GM21360 (cell line): ENCODE measurements at regions not wholly inside any gene's neighbourhood (a gene's known extent, or its start where the extent isn't known, plus 50 kb on each side); places are given as distances from the start of the nearest gene placed in this dataset.

Source experiments
- ATAC-seq: cut with Tn5 transposase; IDR thresholded peaks from one replicate; pipeline ENCODE4 v1.9.1; 2021; ENCODE audit warnings: mild to moderate bottlenecking, moderate library complexity; ENCODE audit not compliant: unreplicated experiment

DNA sequence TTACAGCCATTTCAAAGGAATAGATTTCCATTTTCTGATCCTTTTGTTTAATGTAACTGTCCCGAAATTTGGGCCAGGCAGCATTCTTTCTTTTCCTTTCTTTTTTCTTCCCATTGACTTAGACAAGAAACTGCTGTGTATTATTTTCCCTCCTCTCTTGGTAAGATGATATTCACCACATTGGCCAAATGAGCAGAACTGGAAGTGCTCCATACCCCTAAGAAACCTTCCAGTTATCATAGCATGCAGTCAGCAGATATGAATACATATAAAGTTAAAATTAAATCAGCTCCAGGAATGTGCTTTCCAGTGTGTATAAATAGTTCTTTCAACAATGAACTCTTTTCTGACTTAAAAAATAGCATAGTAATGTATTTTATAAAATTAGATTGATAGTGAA is 168.5 kb upstream of the GAS1 start:
- ATAC-seq, result no peak

DNA sequence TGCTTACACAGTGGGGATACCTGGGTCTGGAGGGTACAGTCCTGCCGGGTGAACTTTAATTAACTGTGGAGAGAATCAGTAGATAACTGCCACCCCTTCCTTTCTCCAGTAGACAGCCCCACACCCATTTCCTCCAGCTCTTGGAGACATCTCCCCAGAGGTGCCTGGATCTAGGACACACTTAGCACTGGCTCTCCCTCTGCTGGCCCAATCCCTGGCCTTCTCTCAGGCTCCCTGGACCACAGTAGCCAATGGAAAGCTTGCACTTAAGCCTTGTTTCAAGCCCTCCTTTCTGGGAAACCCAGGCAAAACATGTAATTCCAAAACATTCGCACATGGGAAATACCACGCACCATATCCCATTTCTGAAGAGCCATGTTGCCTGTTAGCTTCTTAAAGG is 169.2 kb upstream of the GAS1 start:
- ATAC-seq, result no peak

DNA sequence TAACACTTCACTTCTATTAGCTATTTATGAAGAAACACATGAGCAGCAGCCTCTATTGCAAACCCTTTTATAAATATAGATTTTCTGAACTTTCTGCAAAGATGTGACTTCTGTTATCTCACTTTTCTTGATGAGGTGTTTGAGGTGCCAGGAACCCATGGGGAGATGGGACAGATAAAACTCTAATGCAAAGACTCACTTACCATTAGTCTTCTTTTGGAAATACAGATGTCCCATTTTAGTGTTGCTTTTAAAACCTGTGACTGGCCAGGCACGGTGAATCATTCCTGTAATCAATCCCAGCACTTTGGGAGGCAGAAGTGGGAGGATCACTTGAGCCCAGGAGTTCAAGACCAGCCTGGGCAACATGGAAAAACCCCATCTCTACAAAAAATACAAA is 171.3 kb upstream of the GAS1 start:
- no peak for ATAC-seq

DNA sequence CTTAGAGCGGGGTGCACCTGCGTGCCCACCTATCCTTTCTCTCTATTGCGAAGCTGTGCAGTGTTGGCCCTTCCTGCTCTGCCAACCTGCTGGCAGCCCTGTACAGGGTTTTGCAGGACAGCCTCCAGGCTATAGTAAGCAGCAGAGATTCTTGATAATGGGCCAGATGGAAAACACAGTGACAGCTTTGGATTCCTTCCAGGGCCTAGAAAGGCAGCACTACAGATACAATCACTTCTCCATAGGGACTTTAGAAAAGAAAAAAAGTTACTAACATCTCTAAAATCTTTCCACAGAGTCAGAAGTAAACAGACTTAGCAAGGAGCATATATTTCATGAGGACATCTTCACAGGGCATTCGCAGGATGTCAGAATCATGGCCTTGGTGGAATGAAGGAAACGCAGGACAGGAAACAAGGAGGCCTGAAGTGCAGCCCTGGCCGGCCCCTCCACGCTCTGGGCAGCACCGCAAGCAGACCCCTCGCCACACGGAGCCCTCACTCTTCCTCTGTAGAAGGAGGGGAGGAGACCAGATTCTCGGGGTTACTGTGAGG is 172.1 kb upstream of the GAS1 start:
- ATAC-seq, result no peak

- ATAC-seq, result no peak
Observed at GRCh38 chr9:87120610-87121009, 173.3 kb upstream of the GAS1 start.

DNA sequence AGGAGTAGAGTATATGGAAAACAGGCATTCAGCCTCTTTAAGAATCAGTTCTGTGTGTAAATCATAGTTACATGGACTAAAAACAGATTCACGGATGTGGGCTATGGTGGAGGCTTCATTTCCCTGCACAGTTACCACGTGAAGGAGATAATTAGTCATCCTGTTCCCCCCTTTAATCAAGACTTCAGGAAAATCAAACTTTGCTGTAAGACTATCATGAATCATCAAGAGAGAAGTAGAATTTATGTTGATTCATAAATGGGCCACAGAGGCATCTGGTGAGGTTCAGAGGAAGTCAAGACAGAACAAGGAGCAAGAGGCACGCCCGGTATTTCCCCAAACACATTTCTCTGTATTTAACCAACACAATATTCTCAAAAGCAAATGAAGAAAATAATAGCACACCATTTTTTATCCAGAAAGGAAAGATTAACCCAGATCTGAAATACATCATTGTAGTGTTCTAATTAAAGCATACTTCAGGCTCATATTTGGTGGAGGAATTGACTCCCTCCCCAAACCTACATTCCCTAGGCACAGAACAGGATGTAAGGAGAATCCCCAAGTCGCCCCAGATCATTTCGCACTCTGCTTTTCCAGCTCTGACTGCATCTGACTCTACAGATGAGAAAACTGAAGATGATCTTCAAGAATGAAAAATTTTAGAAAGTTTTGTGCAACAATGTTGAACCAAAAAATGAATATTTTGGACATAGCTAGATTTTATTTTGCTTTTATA is 175.8 kb upstream of the GAS1 start:
- no peak for ATAC-seq

DNA sequence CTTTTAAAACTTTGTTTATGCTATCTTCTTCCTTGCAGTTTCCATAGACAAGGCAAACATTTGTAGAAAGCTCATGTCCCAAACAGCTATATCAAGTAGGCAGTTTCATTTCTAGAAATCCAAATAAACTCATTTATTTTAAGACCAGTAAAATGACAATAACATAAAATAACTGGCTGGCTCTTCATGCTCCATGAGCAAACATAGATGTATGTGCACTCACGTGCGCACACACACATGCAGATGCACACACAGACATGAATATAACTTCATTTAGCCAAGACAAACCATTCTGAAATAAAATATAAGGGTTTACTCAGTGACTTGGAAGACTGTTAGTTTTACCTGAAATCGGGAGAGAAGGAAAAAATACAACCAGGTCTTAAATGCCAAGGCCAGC is 176.5 kb upstream of the GAS1 start:
- ATAC-seq, result no peak

GRCh38 chr9:87125819-87126218 is 178.5 kb upstream of the GAS1 start:
- no peak for ATAC-seq

GRCh38 chr9:87127543-87127942 is 180.2 kb upstream of the GAS1 start:
- ATAC-seq, result no peak

- ATAC-seq, result no peak
Observed at GRCh38 chr9:87127978-87128614, 180.8 kb upstream of the GAS1 start.

DNA sequence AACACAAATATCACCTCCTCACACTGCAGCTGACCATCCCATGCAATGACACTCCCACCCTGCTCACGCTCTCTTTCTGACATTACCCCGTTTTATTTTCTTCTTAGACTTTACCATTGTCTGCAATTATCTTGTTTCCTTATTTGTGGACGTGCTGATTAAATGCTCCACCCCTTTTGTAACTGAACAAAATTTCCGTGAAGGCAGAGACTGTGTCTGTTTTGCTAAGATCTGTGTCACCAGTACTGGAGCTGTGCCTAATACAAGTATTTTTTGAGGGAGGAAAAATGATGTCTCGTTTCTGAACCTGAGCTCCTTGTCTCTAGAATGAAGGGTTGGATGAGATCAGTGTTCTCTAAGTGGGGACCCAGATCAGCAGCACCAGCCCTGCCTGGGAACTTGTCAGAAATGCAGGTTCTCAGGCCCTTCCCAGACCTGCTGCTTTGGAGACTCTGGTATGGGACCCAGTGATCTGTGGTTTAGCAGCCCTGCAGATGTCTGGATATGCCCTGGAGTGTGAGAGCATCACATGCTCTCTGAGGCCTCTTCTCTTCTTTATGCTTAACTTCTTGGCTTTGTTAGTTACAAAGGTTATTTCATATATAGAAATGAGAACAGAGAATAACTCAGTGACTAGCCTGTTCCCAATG is 181.7 kb upstream of the GAS1 start:
- ATAC-seq, result no peak

DNA sequence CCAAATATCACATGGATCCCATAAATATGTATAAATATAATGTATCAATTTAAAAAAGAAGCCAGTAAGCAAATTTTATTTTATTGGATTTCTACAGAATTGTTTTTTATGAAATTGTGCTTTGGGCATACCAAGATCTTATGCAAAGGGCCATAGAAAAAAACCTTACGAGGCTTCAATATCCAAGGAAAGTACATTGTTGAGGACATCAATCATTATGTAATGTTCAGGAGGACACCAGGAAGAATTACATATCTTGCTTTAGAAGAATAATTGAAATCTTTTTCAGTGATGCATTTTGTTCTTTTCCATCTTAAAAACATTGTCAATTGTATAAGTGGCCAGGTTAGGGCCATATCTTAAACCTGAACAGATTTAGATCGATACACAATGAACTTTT is 187.8 kb upstream of the GAS1 start:
- no peak for ATAC-seq

- ATAC-seq, result no peak
Observed at GRCh38 chr9:87137718-87138117, 190.4 kb upstream of the GAS1 start.

DNA sequence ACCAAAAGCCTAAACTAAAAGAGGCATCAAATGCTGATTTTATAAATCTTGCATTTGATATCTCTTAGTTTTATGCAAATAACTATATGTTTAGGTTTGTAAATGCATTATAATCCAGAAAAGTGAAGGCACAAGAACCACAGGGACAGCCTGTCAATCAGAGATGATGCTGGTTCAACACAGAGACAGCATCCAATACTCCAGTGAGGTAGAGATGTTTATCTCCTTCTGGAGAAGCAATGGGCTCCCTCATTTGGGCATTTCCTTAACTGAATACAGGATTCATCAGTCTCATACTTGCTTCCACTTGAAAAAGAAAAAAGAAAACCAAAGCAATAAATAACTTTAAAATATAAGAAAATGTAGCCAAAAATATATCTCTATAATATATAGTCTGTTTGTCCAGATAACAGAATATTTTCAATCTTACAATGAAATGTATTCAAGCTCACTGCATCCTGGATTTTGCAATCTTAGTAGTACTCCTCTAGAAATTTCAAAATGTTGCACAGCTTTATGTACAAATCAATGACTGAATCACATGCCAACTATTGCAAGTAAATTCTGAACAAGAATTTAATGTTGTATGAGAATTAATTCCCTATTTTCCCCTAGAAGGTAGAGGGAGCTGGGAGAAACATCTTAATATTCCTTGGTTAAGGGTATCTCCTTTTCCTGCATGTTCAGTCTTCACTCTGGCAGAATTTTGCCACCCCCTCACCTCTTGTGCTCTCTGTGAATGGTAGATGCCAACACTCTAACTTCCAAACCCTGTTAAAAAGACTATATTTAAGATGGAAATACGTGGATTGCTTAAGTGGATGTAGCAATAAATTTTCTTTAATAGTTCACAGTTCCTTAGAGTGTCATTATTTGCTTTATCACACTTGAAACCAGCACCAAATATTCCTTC is 191.1 kb upstream of the GAS1 start:
- ATAC-seq, result no peak

GRCh38 chr9:87139099-87139730 is 191.9 kb upstream of the GAS1 start:
- no peak for ATAC-seq

GRCh38 chr9:87140142-87140541 is 192.8 kb upstream of the GAS1 start:
- no peak for ATAC-seq

- ATAC-seq, result no peak
Observed at GRCh38 chr9:87140605-87141109, 193.4 kb upstream of the GAS1 start.

DNA sequence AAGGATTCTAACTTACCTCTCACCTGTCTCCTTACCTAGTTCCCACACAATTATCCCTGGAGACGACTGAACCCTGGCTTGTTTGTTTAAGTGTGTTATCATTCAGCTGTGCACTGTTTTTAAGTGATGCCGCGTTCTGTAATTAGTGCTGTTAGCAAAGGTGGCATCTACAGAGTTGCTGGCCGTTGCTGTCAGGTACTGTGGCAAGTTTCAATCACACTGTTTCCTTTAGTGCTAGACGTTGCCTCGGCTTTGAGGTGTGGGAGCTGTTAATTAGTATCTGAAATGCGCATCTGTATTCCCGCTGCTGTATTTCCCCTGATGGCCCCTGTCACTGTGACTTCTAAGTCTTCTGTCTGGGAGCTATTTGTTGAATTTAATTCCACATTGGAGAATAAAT is 193.8 kb upstream of the GAS1 start:
- no peak for ATAC-seq

DNA sequence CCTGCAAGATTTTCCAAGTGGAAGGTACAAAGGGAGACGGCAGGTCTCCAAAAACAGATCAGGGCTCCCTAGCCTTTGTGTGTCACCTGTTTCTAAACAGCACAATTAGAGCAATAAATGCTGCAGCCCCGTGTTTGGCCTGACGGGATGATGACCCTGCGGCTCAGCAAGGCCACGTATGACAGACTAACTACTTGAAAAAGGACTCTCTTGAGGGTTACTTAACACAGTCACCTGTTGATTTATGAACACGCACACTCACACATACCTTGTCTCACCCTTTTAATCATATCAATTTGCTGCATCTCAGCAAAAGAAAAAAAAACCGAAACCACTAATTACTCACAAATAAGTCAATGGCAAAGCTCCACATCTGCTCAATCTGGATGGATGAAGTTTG is 199.6 kb upstream of the GAS1 start:
- ATAC-seq, result no peak

DNA sequence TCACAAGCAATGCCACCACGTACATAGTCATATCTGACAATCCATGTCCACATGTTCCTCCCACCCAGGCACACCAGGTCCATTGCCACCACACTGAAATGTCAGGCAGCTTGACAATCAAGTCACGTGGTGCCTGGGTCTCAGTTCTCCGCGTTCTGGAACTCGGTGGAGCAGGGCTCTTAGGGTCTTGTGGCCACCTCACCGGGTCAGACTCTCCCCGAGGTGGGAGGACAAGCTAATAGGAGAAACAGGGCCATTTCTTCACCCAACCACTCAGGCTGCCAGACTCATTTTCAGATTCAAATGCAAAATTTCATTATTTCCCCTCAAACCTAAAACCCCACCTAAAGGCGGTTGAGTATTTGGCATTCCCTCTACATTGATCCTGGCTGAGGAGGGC is 200.5 kb upstream of the GAS1 start:
- no peak for ATAC-seq
